ENCODE measurements at regions not wholly inside any gene's neighbourhood (a gene's known extent, or its start where the extent isn't known, plus 50 kb on each side); places are given as distances from the start of the nearest gene placed in this dataset.

GRCh38 chr2:185471441-185471840 is 267.2 kb upstream of the FSIP2 start:
- TF ChIP-seq, protein P1, sequence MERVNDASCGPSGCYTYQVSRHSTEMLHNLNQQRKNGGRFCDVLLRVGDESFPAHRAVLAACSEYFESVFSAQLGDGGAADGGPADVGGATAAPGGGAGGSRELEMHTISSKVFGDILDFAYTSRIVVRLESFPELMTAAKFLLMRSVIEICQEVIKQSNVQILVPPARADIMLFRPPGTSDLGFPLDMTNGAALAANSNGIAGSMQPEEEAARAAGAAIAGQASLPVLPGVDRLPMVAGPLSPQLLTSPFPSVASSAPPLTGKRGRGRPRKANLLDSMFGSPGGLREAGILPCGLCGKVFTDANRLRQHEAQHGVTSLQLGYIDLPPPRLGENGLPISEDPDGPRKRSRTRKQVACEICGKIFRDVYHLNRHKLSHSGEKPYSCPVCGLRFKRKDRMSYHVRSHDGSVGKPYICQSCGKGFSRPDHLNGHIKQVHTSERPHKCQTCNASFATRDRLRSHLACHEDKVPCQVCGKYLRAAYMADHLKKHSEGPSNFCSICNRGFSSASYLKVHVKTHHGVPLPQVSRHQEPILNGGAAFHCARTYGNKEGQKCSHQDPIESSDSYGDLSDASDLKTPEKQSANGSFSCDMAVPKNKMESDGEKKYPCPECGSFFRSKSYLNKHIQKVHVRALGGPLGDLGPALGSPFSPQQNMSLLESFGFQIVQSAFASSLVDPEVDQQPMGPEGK (CRISPR knock-in tag; IDR thresholded peaks at IDR 0.05; ENCODE audit: borderline replicate concordance) = no peak
- TF ChIP-seq ARNTL (CRISPR knock-in tag; IDR thresholded peaks at IDR 0.05; ENCODE audit: borderline replicate concordance, low read depth) (no peak), ZFP3 (CRISPR knock-in tag; IDR thresholded peaks at IDR 0.05) (no peak), ZNF8 (CRISPR knock-in tag; IDR thresholded peaks at IDR 0.05) (no peak), ZFP30 (CRISPR knock-in tag; IDR thresholded peaks at IDR 0.05) (no peak), ZNF565 (CRISPR knock-in tag; conservative IDR thresholded peaks at IDR 0.05; ENCODE audit: low read depth) (no peak), CSDC2 (CRISPR knock-in tag; IDR thresholded peaks at IDR 0.05) (no peak), GLIS3 (CRISPR knock-in tag; IDR thresholded peaks at IDR 0.05) (no peak), CREB5 (CRISPR knock-in tag; IDR thresholded peaks at IDR 0.05; ENCODE audit: low read depth) (no peak)

Data from SK-N-SH treated with all-trans-retinoic acid at 6 μM for 48 hours (cell line).